ENCODE measurements at regions not wholly inside any gene's neighbourhood (a gene's known extent, or its start where the extent isn't known, plus 50 kb on each side); places are given as distances from the start of the nearest gene placed in this dataset.

- no peaks in the 10 kb centered on the region for H3K9me3 Mint-ChIP-seq
- H3K4me1 Mint-ChIP-seq = no peaks in the 10 kb centered on the region
- no peaks in the 10 kb centered on the region for H3K36me3 Mint-ChIP-seq
- H3K4me3 Mint-ChIP-seq = no peak overlapping the region
- no peak for ATAC-seq (ENCODE audit: low read depth)
- H3K27ac Mint-ChIP-seq = no peak overlapping the region
- H3K27me3 Mint-ChIP-seq = peaks cover 6% of the 10 kb centered on the region
- DNase-seq (ENCODE audit: low spot score in 2 of 2) = no peak
Measured at GRCh38 chr2:38192976-38193375, 117.0 kb upstream of the CYP1B1 start.

GRCh38 chr2:38192046-38192445, 116.1 kb upstream of the CYP1B1 start:
- ATAC-seq (ENCODE audit: low read depth) (no peak), DNase-seq (ENCODE audit: low spot score in 2 of 2) (no peak)
- no peak overlapping the region for H3K27ac Mint-ChIP-seq
- H3K4me1 Mint-ChIP-seq = no peaks in the 10 kb centered on the region
- H3K4me3 Mint-ChIP-seq = no peak overlapping the region
- H3K9me3 Mint-ChIP-seq = no peaks in the 10 kb centered on the region
- no peaks in the 10 kb centered on the region for H3K36me3 Mint-ChIP-seq
- H3K27me3 Mint-ChIP-seq = peaks cover 6% of the 10 kb centered on the region

GRCh38 chr2:38191516-38191915, 115.6 kb upstream of the CYP1B1 start:
- H3K4me3 Mint-ChIP-seq = no peak overlapping the region
- DNase-seq (ENCODE audit: low spot score in 2 of 2) = no peak
- H3K27ac Mint-ChIP-seq = no peak overlapping the region
- no peak for ATAC-seq (ENCODE audit: low read depth)
- no peaks in the 10 kb centered on the region for H3K36me3 Mint-ChIP-seq
- H3K9me3 Mint-ChIP-seq = no peaks in the 10 kb centered on the region
- H3K4me1 Mint-ChIP-seq = no peaks in the 10 kb centered on the region
- peaks cover 6% of the 10 kb centered on the region for H3K27me3 Mint-ChIP-seq

GRCh38 chr2:38190542-38191218, 114.7 kb upstream of the CYP1B1 start:
- Mint-ChIP-seq H3K9me3 (no peaks in the 10 kb centered on the region), H3K4me3 (no peak overlapping the region), H3K4me1 (peaks cover 5% of the 10 kb centered on the region), H3K27me3 (peaks cover 6% of the 10 kb centered on the region), H3K36me3 (no peaks in the 10 kb centered on the region), H3K27ac (no peak overlapping the region)
- DNase-seq (ENCODE audit: low spot score in 2 of 2) = no peak
- no peak for ATAC-seq (ENCODE audit: low read depth)

- H3K4me1 Mint-ChIP-seq = peaks cover 14% of the 10 kb centered on the region
- peaks cover 2% of the 10 kb centered on the region for H3K9me3 Mint-ChIP-seq
- no peak overlapping the region for H3K4me3 Mint-ChIP-seq
- H3K27ac Mint-ChIP-seq = no peak overlapping the region
- ATAC-seq (ENCODE audit: low read depth) = no peak
- DNase-seq (ENCODE audit: low spot score in 2 of 2) = no peak
- peaks cover 6% of the 10 kb centered on the region for H3K27me3 Mint-ChIP-seq
- no peaks in the 10 kb centered on the region for H3K36me3 Mint-ChIP-seq
Measured at GRCh38 chr2:38187541-38188011, 111.6 kb upstream of the CYP1B1 start.

GRCh38 chr2:38185012-38185491, 109.1 kb upstream of the CYP1B1 start:
- no peaks in the 10 kb centered on the region for H3K36me3 Mint-ChIP-seq
- peak; percentile 56 for ATAC-seq (ENCODE audit: low read depth)
- H3K27me3 Mint-ChIP-seq = peaks cover 8% of the 10 kb centered on the region
- H3K27ac Mint-ChIP-seq = no peak overlapping the region
- no peak for DNase-seq (ENCODE audit: low spot score in 2 of 2)
- H3K9me3 Mint-ChIP-seq = peaks cover 2% of the 10 kb centered on the region
- no peak overlapping the region for H3K4me3 Mint-ChIP-seq
- H3K4me1 Mint-ChIP-seq = peaks cover 14% of the 10 kb centered on the region

- H3K9me3 Mint-ChIP-seq = peaks cover 3% of the 10 kb centered on the region
- H3K27ac Mint-ChIP-seq = no peak overlapping the region
- ATAC-seq (ENCODE audit: low read depth) (no peak), DNase-seq (ENCODE audit: low spot score in 2 of 2) (no peak)
- peaks cover 10% of the 10 kb centered on the region for H3K27me3 Mint-ChIP-seq
- peaks cover 21% of the 10 kb centered on the region for H3K4me1 Mint-ChIP-seq
- H3K4me3 Mint-ChIP-seq = no peak overlapping the region
- H3K36me3 Mint-ChIP-seq = no peaks in the 10 kb centered on the region
Measured at GRCh38 chr2:38182492-38183003, 106.6 kb upstream of the CYP1B1 start.

- peaks cover 10% of the 10 kb centered on the region for H3K27me3 Mint-ChIP-seq
- no peak overlapping the region for H3K4me3 Mint-ChIP-seq
- no peak overlapping the region for H3K27ac Mint-ChIP-seq
Measured at GRCh38 chr2:38181806-38182491, 106.0 kb upstream of the CYP1B1 start.

GRCh38 chr2:38180754-38181153, 104.8 kb upstream of the CYP1B1 start:
- DNase-seq (ENCODE audit: low spot score in 2 of 2) = no peak
- Mint-ChIP-seq H3K4me1 (peaks cover 17% of the 10 kb centered on the region), H3K27ac (no peak overlapping the region), H3K4me3 (no peak overlapping the region), H3K36me3 (no peaks in the 10 kb centered on the region), H3K27me3 (peaks cover 10% of the 10 kb centered on the region), H3K9me3 (peaks cover 3% of the 10 kb centered on the region)
- ATAC-seq (ENCODE audit: low read depth) = no peak

More at GRCh38 chr2:38181806-38182491, 106.0 kb upstream of the CYP1B1 start:
- Mint-ChIP-seq H3K4me1 (peaks cover 21% of the 10 kb centered on the region), H3K36me3 (no peaks in the 10 kb centered on the region), H3K9me3 (peaks cover 3% of the 10 kb centered on the region)
- no peak for ATAC-seq (ENCODE audit: low read depth)
- no peak for DNase-seq (ENCODE audit: low spot score in 2 of 2)

GRCh38 chr2:38178556-38179419, 102.8 kb upstream of the CYP1B1 start:
- Mint-ChIP-seq H3K36me3 (no peaks in the 10 kb centered on the region), H3K27ac (no peak overlapping the region), H3K27me3 (peaks cover 15% of the 10 kb centered on the region), H3K9me3 (peaks cover 1% of the 10 kb centered on the region), H3K4me3 (no peak overlapping the region), H3K4me1 (peaks cover 9% of the 10 kb centered on the region)
- no peak for DNase-seq (ENCODE audit: low spot score in 2 of 2)
- ATAC-seq (ENCODE audit: low read depth) = no peak

GRCh38 chr2:38178119-38178518, 102.2 kb upstream of the CYP1B1 start:
- H3K27ac Mint-ChIP-seq = no peak overlapping the region
- ATAC-seq (ENCODE audit: low read depth) = no peak
- no peak overlapping the region for H3K4me3 Mint-ChIP-seq
- H3K27me3 Mint-ChIP-seq = peaks cover 15% of the 10 kb centered on the region
- peaks cover 1% of the 10 kb centered on the region for H3K9me3 Mint-ChIP-seq
- no peaks in the 10 kb centered on the region for H3K36me3 Mint-ChIP-seq
- H3K4me1 Mint-ChIP-seq = peaks cover 9% of the 10 kb centered on the region
- DNase-seq (ENCODE audit: low spot score in 2 of 2) = no peak

- ATAC-seq (ENCODE audit: low read depth) (no peak), DNase-seq (ENCODE audit: low spot score in 2 of 2) (no peak)
- H3K9me3 Mint-ChIP-seq = peaks cover 1% of the 10 kb centered on the region
- H3K27ac Mint-ChIP-seq = no peak overlapping the region
- H3K4me1 Mint-ChIP-seq = peaks cover 9% of the 10 kb centered on the region
- peaks cover 15% of the 10 kb centered on the region for H3K27me3 Mint-ChIP-seq
- H3K36me3 Mint-ChIP-seq = no peaks in the 10 kb centered on the region
- H3K4me3 Mint-ChIP-seq = no peak overlapping the region
Measured at GRCh38 chr2:38176619-38177021, 100.7 kb upstream of the CYP1B1 start.

- DNase-seq (ENCODE audit: low spot score in 2 of 2) (no peak), ATAC-seq (ENCODE audit: low read depth) (no peak)
- Mint-ChIP-seq H3K4me1 (peaks cover 9% of the 10 kb centered on the region), H3K4me3 (no peak overlapping the region), H3K27me3 (peaks cover 13% of the 10 kb centered on the region), H3K27ac (no peak overlapping the region), H3K9me3 (peaks cover 1% of the 10 kb centered on the region), H3K36me3 (no peaks in the 10 kb centered on the region)
Measured at GRCh38 chr2:38174646-38175423, 98.9 kb upstream of the CYP1B1 start.

All from memory B cell (primary cell).